NCI-H446 treated with DMSO at 0.1 percent for 48 hours (cell line): ENCODE measurements at regions not wholly inside any gene's neighbourhood (a gene's known extent, or its start where the extent isn't known, plus 50 kb on each side); places are given as distances from the start of the nearest gene placed in this dataset.

ENCODE experiments used
- DNase-seq: peaks from one replicate; lab custom pipeline; 2025; lab: John Stamatoyannopoulos, UW

DNA sequence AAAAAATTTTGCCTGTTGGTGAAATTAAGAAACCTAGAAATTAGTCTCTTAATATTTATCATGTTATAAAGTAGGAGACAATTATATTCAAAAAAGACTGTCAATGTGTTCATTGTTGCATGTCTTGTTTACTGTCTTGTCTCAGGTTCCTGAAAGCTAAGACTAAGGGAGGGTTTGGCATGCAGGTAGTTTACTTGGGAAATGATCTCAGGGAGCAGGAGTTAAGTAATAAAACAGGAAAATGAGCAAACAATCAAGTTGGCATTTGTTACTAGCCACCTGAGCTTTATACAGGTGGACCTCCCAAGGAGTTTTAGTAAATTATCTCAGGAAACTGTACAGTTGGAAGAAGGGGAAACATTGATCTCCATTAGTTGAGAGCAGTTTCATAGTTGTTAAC, 188.0 kb upstream of the MDGA2 start:
- DNase-seq = no peak

DNA sequence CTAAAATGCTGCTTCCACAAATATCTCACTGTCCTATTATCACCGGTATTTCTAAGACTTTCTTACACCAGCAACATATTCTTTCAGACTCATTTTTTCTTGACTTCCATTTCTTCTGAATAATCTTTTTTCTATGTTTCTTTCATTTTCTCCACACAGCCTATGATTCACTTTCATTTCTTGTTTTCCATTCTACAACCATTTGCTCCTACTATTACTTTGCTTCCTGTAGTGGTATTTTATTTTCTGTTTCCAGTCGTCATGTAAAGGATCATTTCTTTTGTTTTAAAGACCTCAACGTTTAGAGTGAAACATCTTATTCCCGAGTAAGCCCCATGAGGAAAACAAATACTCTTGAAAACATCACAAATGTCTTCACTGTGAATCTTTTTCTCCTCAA, 182.2 kb upstream of the MDGA2 start:
- no peak for DNase-seq

DNA sequence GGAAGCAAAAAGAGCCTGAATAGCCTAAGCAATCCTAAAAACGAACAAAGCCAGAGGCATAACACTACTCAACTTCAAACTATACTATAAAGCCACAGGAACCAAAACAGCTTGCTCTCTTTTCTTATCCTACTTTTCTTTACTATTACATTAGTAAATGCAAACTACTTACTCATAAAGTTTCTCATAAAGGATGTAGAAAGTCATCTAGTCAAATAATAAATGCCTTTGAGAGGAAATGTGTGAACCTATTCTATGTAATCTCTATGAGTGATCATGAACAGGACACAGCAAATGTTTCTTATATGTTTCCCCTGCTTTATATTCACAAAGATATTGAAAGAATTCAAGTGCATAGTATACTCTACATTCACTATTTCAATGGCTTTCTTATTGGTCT, 176.9 kb upstream of the MDGA2 start:
- DNase-seq = no peak

DNA sequence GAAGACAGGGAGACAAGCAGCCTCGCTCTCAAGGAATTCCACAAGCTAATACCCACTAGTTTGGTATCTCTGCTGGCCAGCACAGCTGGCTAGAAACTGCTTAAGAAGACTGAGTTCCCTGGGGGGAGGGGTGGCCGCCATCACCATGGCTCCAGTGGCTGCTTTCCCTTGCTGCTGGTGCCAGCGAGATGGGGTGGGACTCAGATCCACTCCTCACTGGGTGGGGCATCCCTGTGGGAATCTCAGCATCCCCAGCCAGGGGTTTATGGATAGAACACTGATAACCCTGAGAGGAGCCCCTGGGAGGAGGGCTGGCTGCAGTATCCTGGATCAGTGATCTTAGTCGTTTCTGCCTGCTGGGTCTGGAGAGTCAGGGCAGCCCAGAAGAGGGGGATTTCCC, 170.6 kb upstream of the MDGA2 start:
- no peak for DNase-seq

DNA sequence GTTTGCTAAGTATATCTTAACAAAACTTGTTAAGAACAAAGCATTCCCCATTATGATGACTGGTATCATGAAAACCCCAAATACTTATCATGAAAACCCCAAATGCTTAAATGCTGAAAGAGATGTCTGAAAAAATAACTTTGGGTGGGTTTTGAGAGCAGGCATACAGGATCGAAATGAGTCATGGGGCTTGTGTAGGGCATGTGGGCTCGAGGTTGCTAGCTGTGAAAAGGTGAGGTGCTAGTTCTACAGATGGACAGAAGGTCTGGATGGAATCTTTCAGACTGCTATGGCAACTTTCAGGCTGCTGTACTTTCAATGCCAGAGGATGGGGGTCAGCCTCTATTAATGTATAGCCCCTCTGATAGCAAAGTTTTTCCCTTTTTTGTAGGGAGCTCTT, 167.8 kb upstream of the MDGA2 start:
- DNase-seq = no peak

DNA sequence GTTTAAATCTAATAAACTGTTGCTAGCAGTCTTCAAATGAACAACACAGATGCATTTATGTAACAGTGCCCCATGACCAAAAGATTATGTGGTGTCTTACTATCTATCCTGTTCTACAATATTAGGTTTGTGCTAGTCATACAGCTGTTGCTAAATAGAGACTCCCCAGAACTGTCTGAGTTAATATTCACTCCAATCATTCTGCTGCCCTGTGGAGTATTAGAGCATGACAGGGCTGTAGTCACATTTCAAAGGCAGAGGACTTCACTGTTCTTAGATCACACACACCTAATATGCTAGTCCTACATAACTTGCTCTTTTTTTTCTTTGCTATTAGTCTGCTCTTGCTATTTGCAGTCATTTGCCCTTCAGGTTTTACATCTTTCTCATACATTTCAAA, 157.6 kb upstream of the MDGA2 start:
- DNase-seq = no peak

DNA sequence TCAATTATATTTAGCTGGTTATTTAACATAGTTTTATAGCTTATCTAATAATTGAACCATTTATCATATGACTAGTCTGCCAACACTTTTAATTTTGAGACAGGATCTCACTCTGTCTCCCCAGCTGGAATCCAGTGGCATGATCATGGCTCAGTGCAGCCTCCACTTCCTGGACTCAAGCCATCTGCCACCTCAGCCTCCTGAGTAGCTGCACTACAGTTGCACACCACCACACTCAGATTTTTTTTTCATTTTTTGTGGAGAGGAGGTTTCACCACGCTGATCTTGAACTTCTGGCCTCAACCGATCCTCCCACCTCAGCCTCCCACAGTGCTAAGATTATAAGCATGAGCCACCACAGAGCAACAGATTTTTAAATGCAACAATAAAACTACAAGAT, 151.4 kb upstream of the MDGA2 start:
- DNase-seq = no peak

DNA sequence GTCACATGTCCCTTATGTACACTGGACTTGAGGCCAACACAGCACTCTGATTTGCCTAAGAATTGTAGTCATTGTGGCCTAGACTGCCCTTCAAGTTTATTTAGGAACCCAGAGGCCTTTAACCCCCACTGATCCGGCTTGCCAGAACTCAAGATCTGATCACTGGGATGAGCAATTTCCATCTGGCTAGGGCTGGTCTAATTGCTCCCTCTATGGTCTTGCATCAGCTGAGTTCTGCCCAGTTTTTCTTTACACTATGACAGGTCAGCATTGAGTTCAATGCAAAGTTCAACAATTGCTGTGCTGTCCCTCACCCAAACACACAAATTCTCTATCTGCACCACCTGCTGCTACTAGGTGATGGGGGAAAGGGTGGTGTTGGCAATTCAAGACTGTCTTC, 146.9 kb upstream of the MDGA2 start:
- DNase-seq = no peak

DNA sequence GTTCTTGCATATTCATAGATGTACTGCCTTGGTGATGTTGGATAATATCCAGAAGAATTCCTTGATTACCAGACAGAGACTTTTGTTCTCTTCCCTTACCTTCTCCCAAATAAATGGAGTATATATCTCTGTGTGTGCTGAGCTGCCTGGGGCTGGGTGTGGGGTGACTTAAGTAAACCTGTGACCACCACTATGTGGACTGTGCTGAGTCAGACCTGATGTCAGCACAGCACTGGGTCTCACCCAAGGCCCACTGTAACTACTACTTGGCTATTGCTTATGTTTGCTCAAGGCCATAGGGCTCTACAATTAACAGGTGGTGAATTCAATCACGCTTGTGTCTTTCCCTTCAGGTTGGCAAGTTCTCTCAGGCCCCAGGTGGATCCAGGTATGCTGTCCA, 145.7 kb upstream of the MDGA2 start:
- no peak for DNase-seq

DNA sequence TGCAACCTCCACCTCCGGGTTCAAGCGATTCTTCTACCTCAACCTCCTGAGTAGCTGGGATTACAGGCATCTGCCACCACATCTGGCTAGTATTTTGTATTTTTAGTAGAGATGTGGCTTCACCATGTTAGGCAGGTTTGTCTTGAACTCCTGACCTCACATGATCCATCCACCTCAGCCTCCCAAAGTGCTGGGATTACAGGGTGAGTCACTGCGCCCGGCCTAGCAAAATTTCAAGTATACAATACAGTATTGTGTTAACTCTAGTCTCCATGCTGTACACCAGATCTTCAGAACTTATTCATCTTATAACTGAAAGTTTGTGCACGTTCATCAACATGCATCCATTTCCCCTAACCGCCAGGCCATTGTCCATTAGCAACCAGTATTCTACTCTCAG, 115.1 kb upstream of the MDGA2 start:
- no peak for DNase-seq

DNA sequence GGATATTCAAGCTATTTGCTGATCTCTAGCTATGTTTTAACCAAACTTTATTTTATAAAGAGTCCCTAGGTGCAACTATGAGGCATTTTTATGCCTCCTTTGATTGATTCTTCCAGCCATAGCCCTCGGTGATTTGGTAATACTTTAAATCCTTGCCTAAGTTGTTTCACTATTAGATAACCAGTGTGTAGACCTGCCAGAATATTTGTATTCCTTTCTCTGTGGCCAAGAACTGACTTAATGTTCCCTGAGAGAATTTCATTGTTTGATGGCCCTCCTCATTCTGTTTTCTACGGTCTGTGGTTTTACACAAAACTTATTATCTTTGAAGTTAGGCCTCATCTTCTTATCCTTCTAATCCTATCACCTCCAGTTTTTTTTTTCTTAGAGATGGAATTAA, 109.7 kb upstream of the MDGA2 start:
- DNase-seq = no peak

DNA sequence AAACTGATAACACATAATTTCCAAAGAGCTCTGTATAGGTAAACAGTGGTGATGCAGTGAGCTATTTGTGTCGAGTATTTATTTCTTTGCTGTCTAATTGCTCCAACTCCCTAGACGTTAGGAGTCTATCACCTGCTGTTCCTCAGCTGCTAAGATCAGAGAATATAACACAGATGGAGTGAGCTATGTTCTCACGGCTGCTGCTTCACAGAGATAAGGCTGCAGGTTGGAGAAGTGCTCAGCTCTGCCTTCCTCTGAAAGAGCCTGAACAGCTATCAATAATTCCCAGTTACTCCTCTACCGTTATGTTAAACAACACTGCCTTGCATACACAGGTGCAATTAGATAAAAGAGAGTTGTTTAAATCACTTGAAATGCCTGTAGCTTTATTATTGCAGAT, 103.2 kb upstream of the MDGA2 start:
- no peak for DNase-seq

DNA sequence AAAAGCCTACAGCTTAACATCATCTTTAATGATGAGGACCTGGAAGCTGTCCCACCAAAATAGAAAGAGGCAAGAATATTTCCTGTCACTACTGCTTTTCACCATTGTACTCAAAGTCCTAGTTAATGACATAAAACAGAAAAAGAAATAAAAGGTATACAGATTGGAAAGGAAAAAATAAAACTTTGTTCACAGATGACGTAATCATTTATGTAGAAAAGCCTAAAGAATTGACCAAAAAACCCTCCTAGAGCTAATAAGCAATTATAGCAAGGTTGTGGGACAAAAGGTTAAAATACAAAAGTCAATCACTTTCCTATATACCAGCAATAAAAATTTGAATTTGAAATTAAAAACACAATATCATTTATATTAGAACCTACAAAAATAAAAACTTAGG, 97.2 kb upstream of the MDGA2 start:
- no peak for DNase-seq

DNA sequence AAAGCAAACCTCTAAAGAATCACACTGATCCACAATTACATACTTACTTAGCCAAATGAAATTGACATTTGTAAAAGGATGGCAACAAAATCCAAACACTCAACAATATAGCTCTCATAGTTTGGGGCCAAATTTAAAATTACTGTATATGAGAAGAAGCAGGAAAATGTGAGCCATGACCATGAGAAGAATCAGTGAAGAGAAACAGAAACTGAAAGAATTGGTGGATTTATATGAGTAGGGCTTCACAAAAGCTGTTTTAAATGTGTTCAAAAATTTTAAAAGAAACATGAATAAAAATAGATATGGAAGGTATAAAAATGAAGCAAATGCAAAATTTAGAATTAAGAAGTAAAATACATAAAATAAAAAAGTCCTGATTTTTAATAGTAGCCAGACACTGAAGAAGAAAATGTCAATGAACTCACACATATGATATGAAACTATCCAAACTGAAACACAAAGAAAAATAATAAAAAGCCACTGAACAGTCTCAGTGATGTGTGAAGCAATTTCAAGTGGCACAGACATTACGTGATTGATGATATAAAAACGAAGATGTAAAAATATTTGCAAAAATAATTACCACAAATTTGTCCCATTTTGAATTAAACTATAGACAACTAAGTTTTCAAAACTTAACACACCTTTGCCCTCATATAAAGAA, 87.9 kb upstream of the MDGA2 start:
- no peak for DNase-seq

DNA sequence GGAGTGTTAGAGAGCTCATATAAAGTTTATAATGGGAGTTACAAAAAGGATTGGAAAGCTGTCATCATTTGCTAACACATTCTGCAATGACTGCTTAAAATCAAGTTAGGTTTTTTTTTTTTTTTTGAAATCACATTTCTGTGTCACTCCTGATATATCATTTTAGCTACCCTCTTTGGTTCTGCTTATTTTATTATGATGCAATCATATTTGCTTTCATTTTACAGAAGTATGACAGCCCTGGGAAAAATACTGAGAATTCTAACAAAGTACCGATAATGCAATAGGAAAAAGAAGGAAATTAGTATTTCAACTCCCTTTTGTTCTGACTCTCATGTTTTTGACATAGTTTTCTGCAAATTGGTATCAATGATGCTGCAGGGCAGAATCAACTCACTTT, 71.6 kb upstream of the MDGA2 start:
- no peak for DNase-seq

DNA sequence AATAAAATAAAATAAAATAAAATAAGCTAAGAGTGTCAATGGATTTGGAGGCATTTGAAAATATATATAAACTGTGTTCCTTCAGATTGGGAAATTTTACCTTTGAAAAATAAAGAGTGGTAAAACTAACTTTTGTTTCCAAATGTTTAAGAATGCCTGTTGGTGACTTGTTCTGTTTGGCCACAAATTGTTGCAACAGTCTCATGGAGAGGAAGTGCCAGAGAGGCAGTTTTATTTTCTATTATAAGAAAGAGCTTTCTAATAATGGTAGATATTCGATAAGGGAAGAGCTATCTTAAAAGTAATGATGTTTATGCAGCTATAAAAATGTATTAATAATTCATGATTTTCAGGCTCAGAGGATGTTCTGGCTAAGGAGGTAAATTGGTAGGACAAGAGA, 68.8 kb upstream of the MDGA2 start:
- DNase-seq = no peak

DNA sequence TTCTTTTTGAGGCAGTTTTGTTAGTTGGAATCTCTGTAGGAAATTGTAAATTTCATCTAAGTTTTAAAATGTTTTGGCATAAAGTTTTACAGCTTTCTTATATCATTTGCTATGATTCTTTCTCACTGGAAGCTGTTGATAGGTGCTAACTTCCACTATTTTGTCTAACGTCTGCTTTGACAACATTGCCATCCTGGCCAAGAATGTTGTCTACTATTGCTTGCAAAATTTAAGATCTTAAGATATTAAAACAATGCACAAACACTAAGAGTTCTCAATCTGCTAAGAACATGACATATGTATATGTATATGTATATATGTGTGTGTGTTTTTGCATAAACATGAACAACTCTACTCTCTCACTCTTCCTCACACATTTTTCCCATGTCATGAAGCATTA, 64.1 kb upstream of the MDGA2 start:
- DNase-seq = no peak

DNA sequence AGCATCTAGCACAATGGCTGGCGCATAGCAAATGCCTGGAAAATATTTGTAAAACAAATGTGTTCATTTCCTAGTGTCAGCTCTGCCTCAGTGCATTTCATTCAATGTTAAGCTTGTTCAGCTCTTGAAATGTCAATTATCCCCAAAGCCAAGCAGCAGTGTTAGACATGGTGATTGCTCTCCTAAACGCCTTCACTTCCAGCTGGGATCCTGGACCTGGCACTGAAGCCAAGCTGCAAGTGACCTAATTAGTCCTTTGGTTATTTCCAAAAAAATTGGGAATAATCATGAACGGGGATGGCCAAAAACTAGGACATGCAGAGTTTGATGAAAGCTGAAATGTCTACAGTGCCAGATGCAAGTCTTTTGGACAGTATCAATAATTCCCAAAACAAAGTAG, 54.9 kb upstream of the MDGA2 start:
- no peak for DNase-seq
